ENCODE measurements at regions not wholly inside any gene's neighbourhood (a gene's known extent, or its start where the extent isn't known, plus 50 kb on each side); places are given as distances from the start of the nearest gene placed in this dataset.
"Not testable (repeated sequence)": the region's sequence is repeated elsewhere in the genome, so short reads cannot be mapped to it uniquely, and the experiment has no call there.

DNA sequence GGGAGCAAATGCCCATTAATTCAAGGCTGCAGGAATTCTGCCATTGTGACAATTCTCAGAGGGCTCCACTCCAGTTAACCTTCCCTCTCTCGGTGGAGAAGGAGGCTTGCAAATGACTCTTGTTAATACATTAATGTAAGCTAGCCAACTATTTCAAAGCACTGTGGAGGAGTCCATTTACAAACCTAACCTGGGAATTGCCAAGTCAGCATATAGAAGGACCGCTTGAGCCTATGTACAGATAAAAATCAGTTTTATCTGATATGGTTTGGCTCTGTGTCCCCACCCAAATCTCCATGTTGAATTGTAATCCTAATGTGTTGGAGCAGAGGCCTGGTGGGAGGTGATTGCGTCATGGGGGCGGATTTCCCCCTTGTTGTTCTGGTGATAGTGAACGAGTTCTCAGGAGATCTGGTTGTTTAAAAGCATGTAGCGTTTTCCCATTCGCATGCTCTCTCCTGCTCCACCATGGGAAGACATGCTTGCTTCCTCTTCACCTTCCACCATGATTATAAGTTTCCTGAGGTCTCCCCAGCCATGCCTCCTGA is 366.7 kb downstream of the LRATD1 start:
- no peaks in the 10 kb centered on the region for H3K9me2 ChIP-seq (ENCODE audit: low read depth, low read length)
- H2AFZ ChIP-seq (ENCODE audit: low read length): no peak overlapping the region
- no peak overlapping the region for H3K9ac ChIP-seq (ENCODE audit: low read length)
- no peak overlapping the region for H3K4me3 ChIP-seq (ENCODE audit: low read depth, low read length, poor library complexity, severe bottlenecking)
- H3K9me3 ChIP-seq (ENCODE audit: low read length): no peaks in the 10 kb centered on the region
- no peak overlapping the region for H3K27ac ChIP-seq (ENCODE audit: low read depth, low read length, poor library complexity, severe bottlenecking)
- H3K4me1 ChIP-seq (ENCODE audit: insufficient read depth, low read length, severe bottlenecking): no peaks in the 10 kb centered on the region
- TF ChIP-seq, protein P1, sequence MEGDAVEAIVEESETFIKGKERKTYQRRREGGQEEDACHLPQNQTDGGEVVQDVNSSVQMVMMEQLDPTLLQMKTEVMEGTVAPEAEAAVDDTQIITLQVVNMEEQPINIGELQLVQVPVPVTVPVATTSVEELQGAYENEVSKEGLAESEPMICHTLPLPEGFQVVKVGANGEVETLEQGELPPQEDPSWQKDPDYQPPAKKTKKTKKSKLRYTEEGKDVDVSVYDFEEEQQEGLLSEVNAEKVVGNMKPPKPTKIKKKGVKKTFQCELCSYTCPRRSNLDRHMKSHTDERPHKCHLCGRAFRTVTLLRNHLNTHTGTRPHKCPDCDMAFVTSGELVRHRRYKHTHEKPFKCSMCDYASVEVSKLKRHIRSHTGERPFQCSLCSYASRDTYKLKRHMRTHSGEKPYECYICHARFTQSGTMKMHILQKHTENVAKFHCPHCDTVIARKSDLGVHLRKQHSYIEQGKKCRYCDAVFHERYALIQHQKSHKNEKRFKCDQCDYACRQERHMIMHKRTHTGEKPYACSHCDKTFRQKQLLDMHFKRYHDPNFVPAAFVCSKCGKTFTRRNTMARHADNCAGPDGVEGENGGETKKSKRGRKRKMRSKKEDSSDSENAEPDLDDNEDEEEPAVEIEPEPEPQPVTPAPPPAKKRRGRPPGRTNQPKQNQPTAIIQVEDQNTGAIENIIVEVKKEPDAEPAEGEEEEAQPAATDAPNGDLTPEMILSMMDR (IDR thresholded peaks at IDR 0.05; ENCODE audit: low read length): no peak
- no peak for TF ChIP-seq EZH2 (IDR thresholded peaks at IDR 0.05; ENCODE audit: borderline replicate concordance, low read length)
- no peaks in the 10 kb centered on the region for H3F3A ChIP-seq (ENCODE audit: insufficient read depth, low read length)
- H3K4me2 ChIP-seq (ENCODE audit: low read length): no peak overlapping the region
- H3K36me3 ChIP-seq (ENCODE audit: insufficient read depth, low read length): no peaks in the 10 kb centered on the region
- H3K79me2 ChIP-seq (ENCODE audit: insufficient read depth, low read length): no peaks in the 10 kb centered on the region
- H3K27me3 ChIP-seq (ENCODE audit: insufficient read depth, low read length): no peaks in the 10 kb centered on the region
- H4K20me1 ChIP-seq (ENCODE audit: insufficient read depth, low read length): no peaks in the 10 kb centered on the region

DNA sequence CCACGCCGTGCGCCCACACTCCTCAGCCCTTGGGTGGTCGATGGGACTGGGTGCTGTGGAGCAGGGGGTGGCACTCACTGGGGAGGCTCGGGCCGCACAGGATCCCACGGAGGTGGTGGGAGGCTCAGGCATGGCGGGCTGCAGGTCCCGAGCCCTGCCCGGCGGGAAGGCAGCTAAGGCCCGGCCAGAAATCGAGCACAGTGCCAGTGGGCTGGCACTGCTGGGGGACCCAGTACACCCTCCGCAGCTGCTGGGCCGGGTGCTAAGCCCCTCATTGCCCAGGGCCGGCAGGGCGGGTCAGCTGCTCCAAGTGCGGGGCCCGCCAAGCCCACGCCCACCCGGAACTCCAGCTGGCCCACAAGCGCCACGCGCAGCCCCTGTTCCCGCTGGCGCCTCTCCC is 370.0 kb downstream of the LRATD1 start:
- not testable (repeated sequence) for H3K9me3 ChIP-seq (ENCODE audit: low read length); H3K4me2 ChIP-seq (ENCODE audit: low read length); H3K4me3 ChIP-seq (ENCODE audit: low read depth, low read length, poor library complexity, severe bottlenecking); H3K9ac ChIP-seq (ENCODE audit: low read length); H3K36me3 ChIP-seq (ENCODE audit: insufficient read depth, low read length); H3F3A ChIP-seq (ENCODE audit: insufficient read depth, low read length); H4K20me1 ChIP-seq (ENCODE audit: insufficient read depth, low read length); H3K79me2 ChIP-seq (ENCODE audit: insufficient read depth, low read length); H3K4me1 ChIP-seq (ENCODE audit: insufficient read depth, low read length, severe bottlenecking); H3K27ac ChIP-seq (ENCODE audit: low read depth, low read length, poor library complexity, severe bottlenecking); H2AFZ ChIP-seq (ENCODE audit: low read length); H3K27me3 ChIP-seq (ENCODE audit: insufficient read depth, low read length); H3K9me2 ChIP-seq (ENCODE audit: low read depth, low read length)

DNA sequence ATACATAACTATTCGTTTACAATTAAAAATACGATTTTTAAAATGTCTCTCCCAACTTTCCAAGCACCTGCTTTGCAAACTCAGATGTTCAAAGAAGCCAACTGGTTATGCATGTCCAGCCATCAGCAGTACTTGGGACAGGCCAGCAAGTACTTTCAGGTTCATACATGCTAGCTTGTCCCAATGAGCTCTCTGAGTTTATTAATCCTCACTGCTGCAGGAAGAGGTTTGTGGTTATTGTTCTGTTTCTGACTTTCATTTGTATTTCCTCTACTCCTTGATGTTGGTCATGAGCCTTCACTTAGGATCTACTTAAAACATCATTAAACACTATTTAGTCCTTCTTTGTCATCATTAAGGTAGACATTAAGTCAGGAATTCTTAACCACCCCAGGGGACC is 374.1 kb downstream of the LRATD1 start:
- Histone ChIP-seq H3K4me3 (ENCODE audit: low read depth, low read length, poor library complexity, severe bottlenecking) (no peak overlapping the region), H3K9me3 (ENCODE audit: low read length) (no peaks in the 10 kb centered on the region), H3K27me3 (ENCODE audit: insufficient read depth, low read length) (no peaks in the 10 kb centered on the region), H3K9ac (ENCODE audit: low read length) (no peak overlapping the region), H3K27ac (ENCODE audit: low read depth, low read length, poor library complexity, severe bottlenecking) (no peak overlapping the region), H3K4me1 (ENCODE audit: insufficient read depth, low read length, severe bottlenecking) (no peaks in the 10 kb centered on the region), H3K36me3 (ENCODE audit: insufficient read depth, low read length) (no peaks in the 10 kb centered on the region), H3F3A (ENCODE audit: insufficient read depth, low read length) (no peaks in the 10 kb centered on the region), H3K9me2 (ENCODE audit: low read depth, low read length) (no peaks in the 10 kb centered on the region), H2AFZ (ENCODE audit: low read length) (no peak overlapping the region), H3K4me2 (ENCODE audit: low read length) (no peak overlapping the region), H4K20me1 (ENCODE audit: insufficient read depth, low read length) (no peaks in the 10 kb centered on the region), H3K79me2 (ENCODE audit: insufficient read depth, low read length) (no peaks in the 10 kb centered on the region)
- TF ChIP-seq, protein P1 (IDR thresholded peaks at IDR 0.05; ENCODE audit: low read length): no peak
- TF ChIP-seq EZH2 (IDR thresholded peaks at IDR 0.05; ENCODE audit: borderline replicate concordance, low read length): no peak

DNA sequence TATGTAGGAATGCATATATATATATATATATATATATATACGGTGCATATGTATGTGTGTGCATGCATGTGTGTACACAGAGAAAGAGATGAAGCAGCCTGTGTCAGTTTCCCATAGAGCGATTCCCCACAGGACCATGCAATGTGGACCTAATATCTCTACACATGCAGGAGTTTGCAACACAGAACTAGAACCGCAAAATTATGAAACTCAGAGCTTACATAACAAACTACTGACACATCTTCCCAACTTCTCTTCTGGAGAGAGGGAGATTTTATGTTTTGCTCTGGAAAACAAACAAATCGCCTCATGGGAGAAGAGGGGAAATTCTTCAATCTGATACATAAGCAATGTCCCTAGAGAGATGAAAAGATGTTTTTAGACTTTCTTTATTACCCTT is 377.2 kb downstream of the LRATD1 start:
- Histone ChIP-seq H3K36me3 (ENCODE audit: insufficient read depth, low read length) (no peaks in the 10 kb centered on the region), H3K4me2 (ENCODE audit: low read length) (no peak overlapping the region), H4K20me1 (ENCODE audit: insufficient read depth, low read length) (no peaks in the 10 kb centered on the region), H3K79me2 (ENCODE audit: insufficient read depth, low read length) (no peaks in the 10 kb centered on the region), H3K27me3 (ENCODE audit: insufficient read depth, low read length) (no peaks in the 10 kb centered on the region), H3K9me3 (ENCODE audit: low read length) (no peaks in the 10 kb centered on the region), H3K4me3 (ENCODE audit: low read depth, low read length, poor library complexity, severe bottlenecking) (no peak overlapping the region), H3K9ac (ENCODE audit: low read length) (no peak overlapping the region), H3K27ac (ENCODE audit: low read depth, low read length, poor library complexity, severe bottlenecking) (no peak overlapping the region), H2AFZ (ENCODE audit: low read length) (no peak overlapping the region), H3K9me2 (ENCODE audit: low read depth, low read length) (no peaks in the 10 kb centered on the region), H3F3A (ENCODE audit: insufficient read depth, low read length) (no peaks in the 10 kb centered on the region), H3K4me1 (ENCODE audit: insufficient read depth, low read length, severe bottlenecking) (no peaks in the 10 kb centered on the region)
- no peak for TF ChIP-seq EZH2 (IDR thresholded peaks at IDR 0.05; ENCODE audit: borderline replicate concordance, low read length)
- TF ChIP-seq, protein P1 (IDR thresholded peaks at IDR 0.05; ENCODE audit: low read length): no peak

All from OCI-LY1 (cell line).